ENCODE measurements at regions not wholly inside any gene's neighbourhood (a gene's known extent, or its start where the extent isn't known, plus 50 kb on each side); places are given as distances from the start of the nearest gene placed in this dataset.
"Not testable (repeated sequence)": the region's sequence is repeated elsewhere in the genome, so short reads cannot be mapped to it uniquely, and the experiment has no call there.

GRCh38 chr4:100340512-100341485 is 150.5 kb upstream of the DDIT4L start:
- peaks cover 2% of the 10 kb centered on the region; the same call in 1 of the 2 replicates for H3K9me3 ChIP-seq (replicated peaks)
- H3K27me3 ChIP-seq (replicated peaks), result no peaks in the 10 kb centered on the region
- H3K27ac ChIP-seq, result peak overlapping the region; percentile 76
- H3K36me3 ChIP-seq, result no peaks in the 10 kb centered on the region; the same call in 1 of the 2 replicates
- DNase-seq (ENCODE audit: low read depth in 1 of 2, low spot score in 2 of 2), result peak in 1 of 2 experiments; percentile 78
- H3K4me1 ChIP-seq (replicated peaks), result peaks cover 31% of the 10 kb centered on the region
- no peak overlapping the region for H3K4me3 ChIP-seq

GRCh38 chr4:100339870-100340269 is 149.6 kb upstream of the DDIT4L start:
- peaks cover 2% of the 10 kb centered on the region for H3K9me3 ChIP-seq (replicated peaks)
- H3K36me3 ChIP-seq, result no peaks in the 10 kb centered on the region; the same call in 1 of the 2 replicates
- H3K4me1 ChIP-seq (replicated peaks), result peaks cover 31% of the 10 kb centered on the region
- H3K27me3 ChIP-seq (replicated peaks), result no peaks in the 10 kb centered on the region
- H3K4me3 ChIP-seq, result no peak overlapping the region
- DNase-seq (ENCODE audit: low read depth in 1 of 2, low spot score in 2 of 2), result no peak
- peak overlapping the region; percentile 76 for H3K27ac ChIP-seq

- not testable (repeated sequence) for H3K4me3 ChIP-seq; H3K36me3 ChIP-seq; H3K9me3 ChIP-seq (replicated peaks); H3K27ac ChIP-seq; DNase-seq (ENCODE audit: low read depth in 1 of 2, low spot score in 2 of 2); H3K27me3 ChIP-seq (replicated peaks); H3K4me1 ChIP-seq (replicated peaks)
Measured at GRCh38 chr4:100333491-100333890, 143.2 kb upstream of the DDIT4L start.

- Histone ChIP-seq H3K36me3 (no peaks in the 10 kb centered on the region), H3K4me1 (replicated peaks) (no peaks in the 10 kb centered on the region), H3K27me3 (replicated peaks) (no peaks in the 10 kb centered on the region), H3K27ac (no peak overlapping the region), H3K4me3 (no peak overlapping the region), H3K9me3 (replicated peaks) (no peaks in the 10 kb centered on the region)
- no peak for DNase-seq (ENCODE audit: low read depth in 1 of 2, low spot score in 2 of 2)
Measured at GRCh38 chr4:100317032-100317864, 127.0 kb upstream of the DDIT4L start.

GRCh38 chr4:100314057-100314456 is 123.8 kb upstream of the DDIT4L start:
- H3K9me3 ChIP-seq (replicated peaks), result no peaks in the 10 kb centered on the region
- no peaks in the 10 kb centered on the region for H3K36me3 ChIP-seq
- no peaks in the 10 kb centered on the region for H3K27me3 ChIP-seq (replicated peaks)
- no peak overlapping the region for H3K27ac ChIP-seq
- DNase-seq (ENCODE audit: low read depth in 1 of 2, low spot score in 2 of 2), result no peak
- no peaks in the 10 kb centered on the region for H3K4me1 ChIP-seq (replicated peaks)
- H3K4me3 ChIP-seq, result no peak overlapping the region

GRCh38 chr4:100312615-100313350 is 122.5 kb upstream of the DDIT4L start:
- H3K27ac ChIP-seq, result no peak overlapping the region
- no peaks in the 10 kb centered on the region for H3K9me3 ChIP-seq (replicated peaks)
- no peak for DNase-seq (ENCODE audit: low read depth in 1 of 2, low spot score in 2 of 2)
- no peaks in the 10 kb centered on the region for H3K4me1 ChIP-seq (replicated peaks)
- no peaks in the 10 kb centered on the region for H3K36me3 ChIP-seq
- no peaks in the 10 kb centered on the region for H3K27me3 ChIP-seq (replicated peaks)
- no peak overlapping the region for H3K4me3 ChIP-seq

GRCh38 chr4:100311181-100311580 is 120.9 kb upstream of the DDIT4L start:
- no peaks in the 10 kb centered on the region for H3K36me3 ChIP-seq
- no peaks in the 10 kb centered on the region for H3K9me3 ChIP-seq (replicated peaks)
- H3K4me3 ChIP-seq, result no peak overlapping the region
- DNase-seq (ENCODE audit: low read depth in 1 of 2, low spot score in 2 of 2), result no peak
- H3K27me3 ChIP-seq (replicated peaks), result no peaks in the 10 kb centered on the region
- H3K27ac ChIP-seq, result no peak overlapping the region
- no peaks in the 10 kb centered on the region for H3K4me1 ChIP-seq (replicated peaks)

- no peak overlapping the region for H3K27ac ChIP-seq
- no peaks in the 10 kb centered on the region for H3K4me1 ChIP-seq (replicated peaks)
- H3K9me3 ChIP-seq (replicated peaks), result no peaks in the 10 kb centered on the region
- no peak for DNase-seq (ENCODE audit: low read depth in 1 of 2, low spot score in 2 of 2)
- H3K36me3 ChIP-seq, result no peaks in the 10 kb centered on the region
- H3K27me3 ChIP-seq (replicated peaks), result no peaks in the 10 kb centered on the region
- no peak overlapping the region for H3K4me3 ChIP-seq
Measured at GRCh38 chr4:100306018-100306417, 115.8 kb upstream of the DDIT4L start.

GRCh38 chr4:100302061-100303026 is 112.1 kb upstream of the DDIT4L start:
- H3K9me3 ChIP-seq (replicated peaks), result no peaks in the 10 kb centered on the region
- no peak overlapping the region for H3K4me3 ChIP-seq
- peaks cover 13% of the 10 kb centered on the region for H3K4me1 ChIP-seq (replicated peaks)
- H3K27me3 ChIP-seq (replicated peaks), result no peaks in the 10 kb centered on the region
- H3K27ac ChIP-seq, result no peak overlapping the region
- no peaks in the 10 kb centered on the region for H3K36me3 ChIP-seq
- no peak for DNase-seq (ENCODE audit: low read depth in 1 of 2, low spot score in 2 of 2)

GRCh38 chr4:100299046-100299840 is 109.0 kb upstream of the DDIT4L start:
- no peaks in the 10 kb centered on the region for H3K27me3 ChIP-seq (replicated peaks)
- H3K36me3 ChIP-seq, result no peaks in the 10 kb centered on the region
- no peaks in the 10 kb centered on the region for H3K9me3 ChIP-seq (replicated peaks)
- H3K27ac ChIP-seq, result peak overlapping the region; percentile 44
- peaks cover 13% of the 10 kb centered on the region for H3K4me1 ChIP-seq (replicated peaks)
- DNase-seq (ENCODE audit: low read depth in 1 of 2, low spot score in 2 of 2), result peak; percentile 40 to 68
- H3K4me3 ChIP-seq, result no peak overlapping the region

- H3K27me3 ChIP-seq (replicated peaks), result no peaks in the 10 kb centered on the region
- no peaks in the 10 kb centered on the region for H3K36me3 ChIP-seq
- H3K9me3 ChIP-seq (replicated peaks), result no peaks in the 10 kb centered on the region
- H3K27ac ChIP-seq, result no peak overlapping the region
- DNase-seq (ENCODE audit: low read depth in 1 of 2, low spot score in 2 of 2), result no peak
- H3K4me1 ChIP-seq (replicated peaks), result peaks cover 20% of the 10 kb centered on the region
- no peak overlapping the region for H3K4me3 ChIP-seq
Measured at GRCh38 chr4:100295792-100296191, 105.5 kb upstream of the DDIT4L start.

- no peak for DNase-seq (ENCODE audit: low read depth in 1 of 2, low spot score in 2 of 2)
- Histone ChIP-seq H3K9me3 (replicated peaks) (no peaks in the 10 kb centered on the region), H3K36me3 (no peaks in the 10 kb centered on the region), H3K27me3 (replicated peaks) (no peaks in the 10 kb centered on the region), H3K4me3 (no peak overlapping the region), H3K4me1 (replicated peaks) (peaks cover 32% of the 10 kb centered on the region), H3K27ac (no peak overlapping the region)
Measured at GRCh38 chr4:100294356-100294755, 104.1 kb upstream of the DDIT4L start.

Measured in SJSA1 (cell line).